Activated CD4-positive, alpha-beta T cell treated with anti-CD3 and anti-CD28 coated beads, Interleukin-2, amount 50 U/mL, for 48 hours (primary cell): ENCODE measurements at regions not wholly inside any gene's neighbourhood (a gene's known extent, or its start where the extent isn't known, plus 50 kb on each side); places are given as distances from the start of the nearest gene placed in this dataset.

Experiments
- DNase-seq, 2 experiments: peaks; one replicate each; pipeline ENCODE4 v3.0.0-alpha.2; 2020

DNA sequence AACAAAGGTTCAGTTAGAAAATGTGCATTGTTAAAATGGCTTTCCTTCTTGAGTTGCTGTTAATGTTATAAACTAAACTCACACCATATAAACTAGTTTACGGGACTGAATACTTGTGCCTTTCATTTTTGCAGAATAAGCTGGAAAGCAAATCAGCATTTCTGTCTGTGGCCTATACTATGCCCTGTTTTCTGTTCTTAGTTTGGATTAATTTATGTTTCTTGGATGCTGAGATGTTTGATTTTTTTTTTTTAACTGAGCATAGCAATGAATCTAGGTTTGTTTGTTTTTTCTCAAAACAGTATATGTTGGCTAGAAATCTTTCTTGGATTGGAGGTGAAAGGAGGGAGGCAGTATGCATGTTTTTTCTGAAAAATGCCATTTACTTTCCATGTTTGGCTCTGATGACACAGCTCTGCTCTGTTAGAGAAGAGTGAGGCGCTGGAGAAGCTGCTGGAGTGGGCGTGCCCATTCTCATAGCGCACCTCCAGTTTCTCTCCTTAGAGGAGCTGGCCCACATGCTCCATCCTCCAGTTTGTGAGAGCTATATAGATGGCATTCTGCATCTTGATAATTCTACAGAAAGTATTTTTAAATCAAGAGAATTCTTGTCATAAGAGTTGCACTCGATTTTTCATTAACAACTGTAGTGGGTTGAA lies 423.6 kb upstream of the TPM1 start:
- no peak for DNase-seq

GRCh38 chr15:62619526-62619925 lies 423.0 kb upstream of the TPM1 start:
- DNase-seq, result no peak

GRCh38 chr15:62622775-62623174 lies 419.8 kb upstream of the TPM1 start:
- no peak for DNase-seq

GRCh38 chr15:62624547-62625378 lies 417.8 kb upstream of the TPM1 start:
- DNase-seq, result no peak

GRCh38 chr15:62625429-62626033 lies 417.0 kb upstream of the TPM1 start:
- no peak for DNase-seq

DNA sequence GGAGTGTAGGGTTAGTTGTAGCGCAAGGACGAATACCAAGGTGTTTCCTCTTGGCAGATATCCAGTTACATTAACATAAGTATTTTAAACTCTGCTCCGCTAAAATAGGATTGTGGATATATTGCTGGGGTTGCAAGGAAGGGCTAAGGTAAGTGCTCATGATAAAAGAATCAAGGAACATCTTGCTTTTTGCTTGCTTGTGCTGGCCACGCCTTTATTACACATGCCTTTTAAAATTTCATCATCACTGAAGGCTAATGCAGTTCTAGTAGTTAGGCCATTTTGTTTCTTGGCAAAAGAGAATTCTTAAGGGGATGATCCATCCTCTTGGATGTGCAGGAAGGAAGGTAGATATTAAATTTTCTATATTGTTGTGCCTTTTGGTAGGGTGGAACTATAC lies 415.6 kb upstream of the TPM1 start:
- DNase-seq, result no peak

GRCh38 chr15:62631076-62631724 lies 411.3 kb upstream of the TPM1 start:
- DNase-seq, result no peak

DNA sequence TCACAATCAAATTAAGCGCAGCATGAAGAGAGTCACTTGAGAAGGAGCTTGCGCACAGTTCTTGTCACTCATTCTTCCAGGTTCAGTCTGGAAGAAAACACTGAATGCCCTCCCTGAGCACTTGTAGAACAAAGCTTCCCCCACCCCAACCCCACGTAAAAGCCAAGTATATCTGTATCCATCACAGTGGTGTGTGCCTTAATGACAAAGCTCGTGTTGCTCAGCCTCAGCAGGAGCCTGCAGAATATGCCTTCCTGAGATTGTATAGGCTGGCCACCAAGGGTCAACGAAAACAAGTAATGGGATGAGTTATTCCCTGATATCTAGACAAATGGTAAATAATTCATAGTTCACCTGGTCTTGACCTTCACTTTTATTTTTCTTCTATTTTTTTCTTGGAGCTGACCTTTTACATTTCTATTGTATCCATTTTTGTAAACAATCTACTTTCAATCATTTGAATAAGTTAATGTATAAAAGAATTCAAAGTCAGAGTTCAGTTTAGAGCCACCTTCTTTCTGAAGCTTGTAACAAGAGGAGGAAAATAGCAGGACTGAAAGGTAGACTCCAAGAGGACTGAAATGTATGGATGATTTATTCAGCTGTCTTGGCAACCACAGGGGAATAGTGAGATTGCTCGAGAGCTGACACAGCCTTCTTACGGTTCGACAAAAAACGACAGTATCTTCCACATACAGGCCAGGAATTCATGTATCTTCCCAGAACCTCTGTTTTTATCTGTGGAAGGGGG lies 405.5 kb upstream of the TPM1 start:
- DNase-seq, result no peak

- no peak for DNase-seq
Measured at GRCh38 chr15:62637574-62637897, 405.0 kb upstream of the TPM1 start.

- DNase-seq, result no peak
Measured at GRCh38 chr15:62637950-62638619, 404.5 kb upstream of the TPM1 start.

DNA sequence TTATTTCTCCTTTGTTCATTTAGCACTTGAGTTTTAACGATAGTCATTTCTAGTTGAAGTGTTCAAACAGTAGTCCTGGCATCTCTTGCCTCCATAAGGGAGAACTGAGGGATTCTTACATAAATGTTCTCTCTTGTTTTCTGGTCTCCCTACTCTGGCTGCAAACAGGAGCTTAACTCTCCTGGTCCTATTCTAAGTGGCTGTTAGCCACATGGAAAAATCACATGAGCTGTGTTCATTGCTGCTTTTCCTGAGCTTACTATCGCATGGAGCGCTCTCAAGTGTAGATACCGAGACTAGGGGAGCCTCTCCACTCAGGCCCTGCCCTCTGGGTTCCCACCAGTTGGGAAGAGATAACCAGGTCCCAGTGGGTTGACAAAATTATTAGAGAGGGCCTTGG lies 403.1 kb upstream of the TPM1 start:
- DNase-seq, result no peak

- DNase-seq, result no peak
Measured at GRCh38 chr15:62639906-62640605, 402.5 kb upstream of the TPM1 start.

DNA sequence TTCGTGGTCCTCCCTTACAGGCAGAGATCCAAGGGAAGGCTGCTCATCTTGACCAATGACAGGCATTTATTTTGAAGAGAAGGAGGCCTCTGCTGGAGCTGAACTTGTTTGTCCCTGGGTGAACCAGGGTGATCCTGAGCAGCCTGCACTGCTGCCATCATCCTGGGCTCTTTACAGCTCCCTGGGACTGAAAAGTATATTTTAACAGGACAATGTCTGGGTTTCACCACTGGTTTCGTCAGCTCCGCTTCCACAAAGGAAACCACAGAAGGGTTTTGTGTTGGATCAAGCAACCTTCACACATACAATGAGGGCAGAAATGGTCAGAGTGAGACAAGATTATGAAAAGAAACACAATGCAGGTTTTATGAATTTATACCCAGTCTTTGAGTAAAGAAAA lies 400.7 kb upstream of the TPM1 start:
- no peak for DNase-seq

- no peak for DNase-seq
Measured at GRCh38 chr15:62643572-62643971, 399.0 kb upstream of the TPM1 start.

GRCh38 chr15:62644216-62644888 lies 398.2 kb upstream of the TPM1 start:
- no peak for DNase-seq

DNA sequence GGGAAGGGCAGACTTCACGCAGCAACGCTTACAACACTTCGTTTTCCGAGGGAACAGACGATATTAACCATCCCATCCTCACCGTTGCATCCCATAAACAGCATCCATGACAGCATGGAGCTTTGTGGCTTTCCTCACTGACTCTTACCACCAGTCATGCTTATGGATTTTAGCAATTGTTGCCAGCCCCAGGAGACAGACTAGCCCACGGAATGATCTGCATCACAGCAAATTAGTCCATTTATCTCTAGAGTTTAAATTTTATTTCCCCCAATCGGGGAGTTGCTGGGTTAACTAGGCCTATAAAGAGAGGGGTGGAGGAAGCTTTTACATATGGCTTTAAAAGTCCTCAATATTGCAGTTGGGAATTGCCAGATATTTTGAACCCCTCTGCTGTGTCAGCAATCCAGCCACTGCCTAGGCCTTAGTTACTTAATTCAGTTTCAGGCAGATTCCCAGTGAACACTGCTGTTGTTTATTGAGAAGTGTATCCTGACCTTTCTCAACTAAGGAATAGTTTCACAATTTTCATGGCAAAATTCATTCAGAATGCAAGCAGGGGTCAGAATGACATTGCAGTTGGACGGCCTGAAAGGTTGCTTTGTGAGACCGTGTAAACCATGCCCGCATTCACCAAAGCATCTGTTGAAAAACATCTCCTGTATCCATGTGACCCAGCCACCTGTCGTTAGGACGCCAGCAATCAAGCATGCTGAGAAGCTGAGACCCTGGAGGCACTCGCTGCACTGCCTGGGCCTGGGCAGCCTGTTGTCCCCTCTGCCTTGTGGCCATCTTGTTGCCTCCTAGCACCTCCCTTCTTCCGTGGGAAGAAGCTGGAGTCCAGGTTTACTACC lies 397.4 kb upstream of the TPM1 start:
- no peak for DNase-seq

- no peak for DNase-seq
Measured at GRCh38 chr15:62647202-62647842, 395.2 kb upstream of the TPM1 start.

DNA sequence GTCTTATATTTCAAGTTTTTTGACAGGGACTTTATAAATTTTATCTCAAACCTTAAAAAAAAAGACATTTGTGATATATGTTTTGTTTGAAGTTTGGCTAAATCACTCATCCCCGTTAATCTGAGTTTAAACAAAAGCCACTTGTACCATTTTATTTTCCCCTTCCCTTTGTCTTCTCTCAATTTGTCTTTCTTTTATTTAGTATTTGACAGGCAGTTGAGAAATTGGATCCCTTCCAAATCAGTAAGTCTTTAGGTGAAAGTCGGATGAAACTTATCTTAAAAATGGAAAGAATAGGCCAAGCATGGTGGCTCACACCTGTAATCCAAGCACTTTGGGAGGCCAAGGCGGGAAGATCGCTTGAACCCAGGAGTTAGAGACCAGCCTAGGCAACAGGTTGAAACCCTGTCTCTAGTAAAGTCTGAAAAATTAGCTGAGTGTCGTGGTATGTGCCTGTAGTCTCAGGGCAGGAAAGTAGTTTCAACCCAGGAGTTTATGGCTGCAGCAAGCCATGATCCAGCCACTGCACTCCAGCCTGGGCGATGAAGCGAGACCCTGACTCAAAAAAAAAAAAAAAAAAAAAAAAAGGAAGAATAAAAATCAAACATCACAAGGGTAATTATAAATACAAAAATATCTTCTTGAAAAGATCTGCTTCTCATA lies 394.6 kb upstream of the TPM1 start:
- no peak for DNase-seq

GRCh38 chr15:62648954-62649353 lies 393.6 kb upstream of the TPM1 start:
- DNase-seq, result no peak
